ENCODE measurements at regions not wholly inside any gene's neighbourhood (a gene's known extent, or its start where the extent isn't known, plus 50 kb on each side); places are given as distances from the start of the nearest gene placed in this dataset.

DNA sequence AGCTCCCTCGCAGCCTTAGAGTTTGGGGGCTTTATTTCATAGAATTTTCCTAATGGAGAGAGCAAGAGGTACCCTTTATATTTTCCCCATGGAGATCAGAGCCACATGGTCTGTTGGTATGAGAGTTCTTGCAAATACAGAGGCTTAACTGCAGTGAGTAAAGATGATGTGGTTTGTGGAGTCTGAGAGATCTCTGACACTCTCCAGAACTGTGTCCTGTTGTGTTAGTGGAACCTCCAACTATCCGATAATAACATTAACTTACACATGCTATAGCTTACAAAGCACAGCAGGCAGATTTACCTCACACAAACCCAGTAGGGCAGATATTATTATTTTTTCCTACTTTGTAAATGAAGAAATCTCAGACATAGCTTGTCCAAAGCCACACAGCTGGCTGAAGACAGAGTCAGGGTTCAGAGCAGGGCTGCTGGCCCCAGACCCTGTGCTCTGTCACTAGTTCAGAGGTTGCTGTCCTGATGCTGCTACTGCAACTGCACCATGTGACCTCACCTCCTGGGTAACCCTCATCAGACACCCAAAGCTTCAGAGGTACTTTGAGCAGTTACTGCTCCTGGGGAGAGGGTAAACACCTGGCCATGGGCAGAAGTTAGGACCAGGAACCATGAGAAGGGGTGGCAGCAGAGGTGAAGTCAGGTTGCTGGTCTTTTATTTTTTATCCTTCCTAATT lies 384.8 kb upstream of the PROX1 start:
- TF ChIP-seq, protein P1, sequence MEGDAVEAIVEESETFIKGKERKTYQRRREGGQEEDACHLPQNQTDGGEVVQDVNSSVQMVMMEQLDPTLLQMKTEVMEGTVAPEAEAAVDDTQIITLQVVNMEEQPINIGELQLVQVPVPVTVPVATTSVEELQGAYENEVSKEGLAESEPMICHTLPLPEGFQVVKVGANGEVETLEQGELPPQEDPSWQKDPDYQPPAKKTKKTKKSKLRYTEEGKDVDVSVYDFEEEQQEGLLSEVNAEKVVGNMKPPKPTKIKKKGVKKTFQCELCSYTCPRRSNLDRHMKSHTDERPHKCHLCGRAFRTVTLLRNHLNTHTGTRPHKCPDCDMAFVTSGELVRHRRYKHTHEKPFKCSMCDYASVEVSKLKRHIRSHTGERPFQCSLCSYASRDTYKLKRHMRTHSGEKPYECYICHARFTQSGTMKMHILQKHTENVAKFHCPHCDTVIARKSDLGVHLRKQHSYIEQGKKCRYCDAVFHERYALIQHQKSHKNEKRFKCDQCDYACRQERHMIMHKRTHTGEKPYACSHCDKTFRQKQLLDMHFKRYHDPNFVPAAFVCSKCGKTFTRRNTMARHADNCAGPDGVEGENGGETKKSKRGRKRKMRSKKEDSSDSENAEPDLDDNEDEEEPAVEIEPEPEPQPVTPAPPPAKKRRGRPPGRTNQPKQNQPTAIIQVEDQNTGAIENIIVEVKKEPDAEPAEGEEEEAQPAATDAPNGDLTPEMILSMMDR (IDR thresholded peaks at IDR 0.05; ENCODE audit: insufficient read depth, low read depth, low read length): no peak
- TF ChIP-seq EZH2 (IDR thresholded peaks at IDR 0.05; ENCODE audit: insufficient read depth, low read length): no peak
